ENCODE measurements at regions not wholly inside any gene's neighbourhood (a gene's known extent, or its start where the extent isn't known, plus 50 kb on each side); places are given as distances from the start of the nearest gene placed in this dataset.
"Not testable (repeated sequence)": the region's sequence is repeated elsewhere in the genome, so short reads cannot be mapped to it uniquely, and the experiment has no call there.

- in situ Hi-C loops (cut with HindIII; ENCODE audit: low pct_unique_long_range_greater_than_20kb, low sequenced_read_pairs): no loop called here
These were observed 91.6 kb downstream of the CMC2 start for GRCh38 chr16:80915079-80915450.

GRCh38 chr16:80914379-80915078 lies 92.2 kb downstream of the CMC2 start:
- in situ Hi-C loops (cut with HindIII; ENCODE audit: low pct_unique_long_range_greater_than_20kb, low sequenced_read_pairs): no loop called here

More at GRCh38 chr16:80915079-80915450, 91.6 kb downstream of the CMC2 start:
- DNase-seq (ENCODE audit: low read depth, low spot score): no peak

GRCh38 chr16:80913397-80913796 lies 93.3 kb downstream of the CMC2 start:
- in situ Hi-C loops (cut with HindIII; ENCODE audit: low pct_unique_long_range_greater_than_20kb, low sequenced_read_pairs): no loop called here
- DNase-seq (ENCODE audit: low read depth, low spot score): no peak

More at GRCh38 chr16:80914379-80915078, 92.2 kb downstream of the CMC2 start:
- DNase-seq (ENCODE audit: low read depth, low spot score): no peak

GRCh38 chr16:80912651-80913050 lies 94.0 kb downstream of the CMC2 start:
- no peak for DNase-seq (ENCODE audit: low read depth, low spot score)
- in situ Hi-C loops (cut with HindIII; ENCODE audit: low pct_unique_long_range_greater_than_20kb, low sequenced_read_pairs): no loop called here

- in situ Hi-C loops (cut with HindIII; ENCODE audit: low pct_unique_long_range_greater_than_20kb, low sequenced_read_pairs): no loop called here
- no peak for DNase-seq (ENCODE audit: low read depth, low spot score)
These were observed 96.3 kb downstream of the CMC2 start for GRCh38 chr16:80910434-80910833.

- in situ Hi-C loops (cut with HindIII; ENCODE audit: low pct_unique_long_range_greater_than_20kb, low sequenced_read_pairs): no loop called here
- DNase-seq (ENCODE audit: low read depth, low spot score): no peak
These were observed 97.0 kb downstream of the CMC2 start for GRCh38 chr16:80909720-80910119.

- in situ Hi-C loops (cut with HindIII; ENCODE audit: low pct_unique_long_range_greater_than_20kb, low sequenced_read_pairs); DNase-seq (ENCODE audit: low read depth, low spot score): not testable (repeated sequence)
These were observed 100.5 kb downstream of the CMC2 start for GRCh38 chr16:80906169-80906568.

GRCh38 chr16:80903616-80904015 lies 99.2 kb upstream of the CDYL2 start:
- in situ Hi-C loops (cut with HindIII; ENCODE audit: low pct_unique_long_range_greater_than_20kb, low sequenced_read_pairs): no loop called here

GRCh38 chr16:80902306-80903110 lies 98.1 kb upstream of the CDYL2 start:
- no peak for DNase-seq (ENCODE audit: low read depth, low spot score)
- in situ Hi-C loops (cut with HindIII; ENCODE audit: low pct_unique_long_range_greater_than_20kb, low sequenced_read_pairs): no loop called here

More at GRCh38 chr16:80903616-80904015, 99.2 kb upstream of the CDYL2 start:
- DNase-seq (ENCODE audit: low read depth, low spot score): no peak

- in situ Hi-C loops (cut with HindIII; ENCODE audit: low pct_unique_long_range_greater_than_20kb, low sequenced_read_pairs): no loop called here
- DNase-seq (ENCODE audit: low read depth, low spot score): no peak
These were observed 96.2 kb upstream of the CDYL2 start for GRCh38 chr16:80900593-80900954.

GRCh38 chr16:80899809-80900592 lies 95.6 kb upstream of the CDYL2 start:
- in situ Hi-C loops (cut with HindIII; ENCODE audit: low pct_unique_long_range_greater_than_20kb, low sequenced_read_pairs): no loop called here
- DNase-seq (ENCODE audit: low read depth, low spot score): peak; percentile 43

GRCh38 chr16:80896776-80897175 lies 92.4 kb upstream of the CDYL2 start:
- in situ Hi-C loops (cut with HindIII; ENCODE audit: low pct_unique_long_range_greater_than_20kb, low sequenced_read_pairs): no loop called here

GRCh38 chr16:80894091-80894490 lies 89.7 kb upstream of the CDYL2 start:
- in situ Hi-C loops (cut with HindIII; ENCODE audit: low pct_unique_long_range_greater_than_20kb, low sequenced_read_pairs): no loop called here

More at GRCh38 chr16:80896776-80897175, 92.4 kb upstream of the CDYL2 start:
- DNase-seq (ENCODE audit: low read depth, low spot score): no peak

GRCh38 chr16:80893686-80894085 lies 89.3 kb upstream of the CDYL2 start:
- in situ Hi-C loops (cut with HindIII; ENCODE audit: low pct_unique_long_range_greater_than_20kb, low sequenced_read_pairs): no loop called here
- no peak for DNase-seq (ENCODE audit: low read depth, low spot score)

More at GRCh38 chr16:80894091-80894490, 89.7 kb upstream of the CDYL2 start:
- no peak for DNase-seq (ENCODE audit: low read depth, low spot score)

- peak; percentile 1 for DNase-seq (ENCODE audit: low read depth, low spot score)
- in situ Hi-C loops (cut with HindIII; ENCODE audit: low pct_unique_long_range_greater_than_20kb, low sequenced_read_pairs): not testable (repeated sequence)
These were observed 88.0 kb upstream of the CDYL2 start for GRCh38 chr16:80892395-80892794.

- no peak for DNase-seq (ENCODE audit: low read depth, low spot score)
- in situ Hi-C loops (cut with HindIII; ENCODE audit: low pct_unique_long_range_greater_than_20kb, low sequenced_read_pairs): no loop called here
These were observed 85.5 kb upstream of the CDYL2 start for GRCh38 chr16:80889779-80890359.

- in situ Hi-C loops (cut with HindIII; ENCODE audit: low pct_unique_long_range_greater_than_20kb, low sequenced_read_pairs): no loop called here
- DNase-seq (ENCODE audit: low read depth, low spot score): no peak
These were observed 82.7 kb upstream of the CDYL2 start for GRCh38 chr16:80887062-80887461.

- in situ Hi-C loops (cut with HindIII; ENCODE audit: low pct_unique_long_range_greater_than_20kb, low sequenced_read_pairs): no loop called here
These were observed 79.4 kb upstream of the CDYL2 start for GRCh38 chr16:80883816-80884215.

More at GRCh38 chr16:80883816-80884215, 79.4 kb upstream of the CDYL2 start:
- no peak for DNase-seq (ENCODE audit: low read depth, low spot score)
